Hindlimb muscle (tissue), 1 donor: ENCODE measurements at regions not wholly inside any gene's neighbourhood (a gene's known extent, or its start where the extent isn't known, plus 50 kb on each side); places are given as distances from the start of the nearest gene placed in this dataset.
"Not testable (repeated sequence)": the region's sequence is repeated elsewhere in the genome, so short reads cannot be mapped to it uniquely, and the experiment has no call there.

ENCODE experiments used
- DNase-seq: peaks from one replicate; pipeline ENCODE4 v3.0.0-alpha.2; 2013

DNA sequence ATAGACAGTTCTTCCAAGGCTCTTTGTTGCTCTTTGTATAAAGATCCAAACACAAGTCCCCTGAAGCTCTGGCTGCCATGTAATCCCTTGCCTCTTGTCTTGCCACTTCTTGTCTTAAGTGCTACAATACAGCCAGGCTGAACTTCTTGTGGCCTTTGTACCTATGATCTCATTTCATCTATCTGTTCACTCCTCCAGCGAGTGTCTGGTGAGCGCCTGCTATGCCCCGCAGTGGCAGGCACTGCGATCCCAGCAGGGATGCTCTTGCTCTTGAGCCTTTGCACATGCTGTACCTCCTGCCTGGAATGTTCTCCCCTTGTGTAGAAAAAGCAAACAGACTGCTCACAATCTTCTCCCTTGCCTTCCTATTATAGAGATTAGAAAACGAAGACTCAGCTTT lies 81.9 kb upstream of the ADPGK start:
- no peak for DNase-seq

- no peak for DNase-seq
These were observed 81.1 kb upstream of the ADPGK start for GRCh38 chr15:72864681-72865080.

DNA sequence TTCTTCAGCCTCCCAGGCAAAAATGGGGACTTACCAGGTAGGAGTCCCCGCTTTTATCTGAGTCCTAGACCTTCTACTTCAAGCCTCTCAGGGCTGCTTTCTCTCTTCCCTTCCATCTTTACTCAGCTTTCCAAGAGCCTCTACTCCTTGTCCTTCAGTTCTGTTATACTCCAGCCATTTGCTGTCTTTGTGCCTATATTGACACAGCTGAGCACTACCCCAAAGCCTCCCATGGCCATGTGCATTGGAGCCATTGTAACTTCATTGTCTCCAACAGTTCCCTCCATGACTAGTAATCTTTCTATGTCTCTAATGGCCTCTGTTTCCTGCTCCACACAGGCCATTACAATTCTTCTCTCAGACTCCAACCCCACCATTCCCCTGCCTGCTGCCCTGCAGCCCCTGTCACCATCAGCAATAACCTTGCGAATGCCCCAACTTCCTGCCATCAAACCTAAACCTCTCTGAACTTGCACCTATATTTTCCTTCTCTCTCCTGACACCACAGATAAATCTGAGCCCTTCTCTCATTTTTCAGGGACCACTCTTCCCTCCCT lies 77.9 kb upstream of the ADPGK start:
- DNase-seq, result no peak

DNA sequence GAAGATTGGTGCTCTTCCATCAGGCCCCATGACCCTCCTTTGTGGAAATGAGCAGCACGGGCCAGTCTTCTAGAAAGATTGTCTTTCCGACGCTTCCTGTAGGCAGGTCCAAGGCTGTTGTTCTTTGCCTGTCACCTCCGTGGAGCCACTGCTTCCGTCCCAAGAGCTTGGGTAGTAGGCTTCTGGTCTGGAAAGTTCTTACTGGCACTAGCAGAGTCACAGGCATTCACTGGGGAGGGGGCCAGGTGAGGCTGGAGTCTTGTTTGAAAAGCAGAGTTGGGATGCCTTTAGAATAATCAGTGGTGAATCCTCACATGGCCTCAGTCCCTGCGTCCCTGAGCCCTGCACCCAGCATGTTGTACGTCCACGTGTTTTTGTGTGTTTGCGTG lies 76.2 kb upstream of the ADPGK start:
- DNase-seq, result no peak

- no peak for DNase-seq
These were observed 75.6 kb upstream of the ADPGK start for GRCh38 chr15:72859017-72859756.

GRCh38 chr15:72858205-72858604 lies 74.6 kb upstream of the ADPGK start:
- DNase-seq, result no peak

- no peak for DNase-seq
These were observed 73.9 kb upstream of the ADPGK start for GRCh38 chr15:72857331-72858063.

DNA sequence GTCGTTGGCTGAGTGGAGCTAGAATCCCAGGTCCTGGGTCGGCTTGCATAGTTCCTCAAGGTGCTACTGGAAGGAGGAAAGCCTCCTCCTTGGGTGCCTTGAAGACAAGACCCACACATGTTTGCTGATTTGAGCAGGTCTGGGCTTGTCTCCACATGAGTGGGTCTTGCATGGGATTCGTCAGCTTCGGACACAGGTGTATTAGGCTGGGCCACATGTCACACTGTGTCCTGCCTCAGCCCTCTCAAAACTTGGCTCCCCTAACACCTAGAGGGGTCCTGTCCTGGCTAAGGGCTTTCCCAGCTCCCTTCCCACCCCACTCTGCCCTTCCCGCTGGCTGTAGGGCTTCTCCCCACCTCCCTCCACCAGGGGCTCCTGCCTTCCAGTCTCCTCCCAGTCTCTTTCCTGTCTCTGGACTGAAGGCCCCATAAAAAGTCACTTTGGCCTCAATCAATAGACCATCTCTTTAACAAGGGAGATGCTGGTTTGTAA lies 73.0 kb upstream of the ADPGK start:
- DNase-seq, result no peak

DNA sequence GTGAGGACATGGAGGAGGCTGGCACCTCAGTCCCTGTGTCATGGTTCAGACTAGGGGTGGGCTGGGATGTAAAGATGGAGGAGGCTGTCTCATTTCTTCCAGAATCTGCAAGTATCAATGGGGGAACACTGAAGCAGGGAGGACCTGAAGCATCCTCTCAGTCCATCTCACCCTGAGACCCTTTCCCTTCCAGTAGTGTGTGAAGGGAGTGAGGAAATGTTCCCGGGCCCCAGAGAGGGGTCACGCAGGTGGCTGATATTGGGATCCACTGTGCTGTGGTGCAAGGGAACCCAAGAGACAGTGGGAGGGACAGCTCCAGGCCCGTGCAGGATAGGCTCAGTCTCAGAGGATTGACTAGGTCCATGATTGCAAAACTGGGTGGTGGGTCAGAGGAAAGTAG lies 72.2 kb upstream of the ADPGK start:
- no peak for DNase-seq

DNA sequence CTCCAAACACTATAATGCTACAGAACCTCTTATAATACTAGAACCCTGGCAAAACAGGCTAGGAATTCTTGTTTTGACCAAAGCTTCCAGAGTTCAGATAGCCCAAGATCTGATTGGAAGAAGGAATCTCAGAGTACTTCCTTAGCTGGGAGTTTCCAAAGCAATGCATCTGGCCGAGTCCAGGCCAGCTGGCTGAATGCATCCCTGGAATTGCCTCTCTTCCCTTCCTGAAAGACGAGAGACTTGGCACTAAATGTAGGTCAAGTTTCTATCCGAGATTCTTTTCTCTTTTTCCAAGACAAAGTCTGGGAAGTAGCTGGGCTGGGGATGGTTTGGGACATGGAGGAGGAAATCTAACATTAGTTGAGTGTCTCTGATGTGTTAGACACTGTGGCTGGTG lies 68.7 kb upstream of the ADPGK start:
- peak; percentile 85 for DNase-seq

GRCh38 chr15:72851586-72851985 lies 68.0 kb upstream of the ADPGK start:
- DNase-seq, result no peak

DNA sequence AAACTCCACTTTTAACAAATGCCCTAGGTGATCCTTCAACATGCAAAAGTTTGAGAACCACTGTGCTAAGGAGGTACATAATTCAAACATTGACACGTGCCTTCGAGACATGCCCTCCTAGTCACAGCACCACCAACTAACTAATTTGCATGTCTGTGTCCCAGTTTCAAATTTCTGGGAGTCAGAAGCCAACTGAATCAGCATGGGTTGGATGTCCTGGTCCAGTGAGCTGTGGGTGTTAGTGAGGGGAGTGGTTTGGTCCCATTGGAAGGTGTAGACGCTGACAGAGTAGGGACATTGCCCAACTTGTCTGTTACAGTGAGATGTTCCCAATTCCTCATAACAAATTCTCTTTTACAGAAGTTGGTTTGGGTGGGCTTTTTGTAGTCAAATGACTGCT lies 67.3 kb upstream of the ADPGK start:
- DNase-seq, result no peak

GRCh38 chr15:72847806-72848205 lies 64.2 kb upstream of the ADPGK start:
- DNase-seq, result no peak

DNA sequence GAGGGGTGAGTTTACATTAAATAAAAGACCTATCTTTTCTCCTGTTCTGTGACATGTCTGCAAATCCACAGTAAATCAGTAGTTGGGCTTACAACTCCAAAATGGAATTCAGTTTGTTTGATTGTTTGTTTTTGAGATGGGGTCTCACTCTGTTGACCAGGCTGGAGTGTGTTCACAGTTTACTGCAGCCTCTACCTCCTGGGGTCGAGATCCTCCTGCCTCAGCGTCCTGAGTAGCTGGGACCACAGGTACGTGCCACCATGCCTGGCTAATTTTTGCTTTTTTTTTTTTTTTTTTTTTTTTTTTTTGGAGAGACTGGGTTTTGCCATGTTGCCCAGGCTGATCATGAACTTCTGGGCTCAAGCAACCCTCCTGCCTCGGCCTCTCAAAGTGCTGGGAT lies 63.5 kb upstream of the ADPGK start:
- DNase-seq, result no peak

GRCh38 chr15:72845981-72846383 lies 62.4 kb upstream of the ADPGK start:
- no peak for DNase-seq

DNA sequence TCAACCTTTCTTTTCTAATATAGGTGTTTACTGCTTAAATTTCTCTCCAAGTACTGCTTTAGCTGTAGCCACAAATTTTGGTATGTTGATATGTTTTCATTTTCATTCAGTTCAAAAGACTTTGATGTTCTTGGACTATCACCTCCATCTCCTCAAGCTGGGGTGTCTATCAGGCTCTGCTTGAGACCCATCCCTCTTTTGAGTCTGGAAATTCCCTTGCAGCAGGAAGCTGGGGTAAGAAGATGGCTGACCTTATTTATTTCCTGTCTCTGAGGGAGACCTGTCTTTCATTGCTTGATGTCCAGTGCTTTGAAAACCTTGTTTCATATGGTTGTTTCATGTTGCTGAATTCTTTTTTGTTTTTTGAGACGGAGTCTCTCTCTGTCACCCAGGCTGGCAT lies 60.5 kb upstream of the ADPGK start:
- no peak for DNase-seq

- not testable (repeated sequence) for DNase-seq
These were observed 59.8 kb upstream of the ADPGK start for GRCh38 chr15:72843340-72843739.

- DNase-seq, result no peak
These were observed 56.6 kb upstream of the ADPGK start for GRCh38 chr15:72840114-72840513.

DNA sequence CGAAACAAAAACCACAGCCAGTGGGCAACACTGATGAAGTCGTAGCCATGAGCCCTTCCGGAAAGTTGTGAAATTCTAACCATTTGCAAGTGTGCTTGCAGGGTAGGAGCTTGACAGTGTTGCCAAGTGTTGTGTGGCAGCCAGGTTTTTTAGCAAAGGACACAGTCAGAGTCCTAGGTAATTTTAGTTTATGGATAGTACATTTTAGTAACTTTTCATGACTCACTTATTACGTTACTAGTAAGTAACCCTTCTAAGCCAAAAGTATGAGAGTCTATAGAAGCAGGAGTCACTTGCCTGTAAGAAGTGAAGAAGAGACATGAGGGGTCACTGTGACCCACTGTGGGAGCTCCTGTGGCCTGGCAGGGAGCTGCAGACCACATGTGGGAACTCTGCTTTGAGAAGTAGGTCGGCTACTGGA lies 54.8 kb upstream of the ADPGK start:
- DNase-seq, result no peak

DNA sequence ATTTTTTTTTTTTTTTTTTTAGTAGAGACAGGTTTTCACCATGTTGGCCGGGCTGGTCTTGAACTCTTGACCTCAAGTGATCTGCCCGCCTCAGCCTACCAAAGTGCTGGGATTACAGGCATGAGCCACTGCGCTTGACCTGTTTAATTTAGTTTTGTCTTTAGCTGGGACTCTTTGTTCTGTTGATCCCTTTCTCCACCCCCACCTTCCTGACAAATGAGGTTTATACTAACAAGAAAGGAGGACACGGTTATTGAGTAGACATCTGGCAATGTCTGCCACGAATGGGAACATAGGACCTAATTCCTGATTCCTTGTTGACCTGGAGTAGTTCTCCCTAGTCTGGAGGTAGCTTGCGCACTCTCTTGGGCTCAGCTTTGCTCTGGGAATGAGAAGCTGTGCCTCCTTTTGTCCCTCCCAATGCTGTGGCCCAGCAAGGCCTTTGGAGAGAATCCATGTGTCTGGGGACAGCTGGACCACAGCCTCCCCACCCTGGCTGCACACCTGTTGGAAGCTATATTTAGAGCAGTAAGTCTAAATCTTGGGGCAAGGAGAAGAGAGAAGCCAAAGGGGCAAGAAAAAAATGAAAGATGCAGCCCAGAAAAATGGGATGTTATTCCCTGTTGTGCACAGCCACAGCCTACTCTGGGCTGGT lies 53.2 kb upstream of the ADPGK start:
- no peak for DNase-seq

DNA sequence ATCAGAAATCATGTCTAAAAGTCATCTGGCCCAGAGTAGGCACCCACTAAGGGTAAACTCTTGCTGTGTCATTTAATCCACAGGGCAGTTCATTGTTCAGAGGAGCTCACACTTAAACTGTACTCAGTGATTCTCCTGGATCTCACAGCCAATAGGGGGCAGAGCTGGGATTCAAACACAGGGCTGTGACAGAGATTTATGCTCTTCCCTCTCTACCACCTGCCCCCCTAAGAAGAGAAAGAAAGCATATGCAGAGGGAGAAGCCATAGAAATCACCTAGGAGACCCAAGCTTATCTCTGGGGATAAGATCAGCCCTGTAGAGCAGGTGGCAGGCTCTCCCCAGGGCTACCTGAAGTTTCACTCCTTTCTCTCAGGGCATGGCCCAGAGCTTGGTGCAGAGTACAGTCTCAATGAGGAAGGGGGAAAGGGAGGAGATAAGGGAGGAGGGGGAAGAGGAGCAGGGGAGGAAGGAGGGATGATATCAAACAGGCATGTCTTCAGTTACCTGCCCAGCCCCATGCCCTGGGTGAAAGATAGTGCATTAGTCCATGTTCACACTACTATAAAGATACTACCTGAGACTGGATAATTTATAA lies 51.8 kb upstream of the ADPGK start:
- DNase-seq, result no peak

- no peak for DNase-seq
These were observed 50.0 kb upstream of the ADPGK start for GRCh38 chr15:72833561-72833960.
